ENCODE measurements at regions not wholly inside any gene's neighbourhood (a gene's known extent, or its start where the extent isn't known, plus 50 kb on each side); places are given as distances from the start of the nearest gene placed in this dataset.

DNA sequence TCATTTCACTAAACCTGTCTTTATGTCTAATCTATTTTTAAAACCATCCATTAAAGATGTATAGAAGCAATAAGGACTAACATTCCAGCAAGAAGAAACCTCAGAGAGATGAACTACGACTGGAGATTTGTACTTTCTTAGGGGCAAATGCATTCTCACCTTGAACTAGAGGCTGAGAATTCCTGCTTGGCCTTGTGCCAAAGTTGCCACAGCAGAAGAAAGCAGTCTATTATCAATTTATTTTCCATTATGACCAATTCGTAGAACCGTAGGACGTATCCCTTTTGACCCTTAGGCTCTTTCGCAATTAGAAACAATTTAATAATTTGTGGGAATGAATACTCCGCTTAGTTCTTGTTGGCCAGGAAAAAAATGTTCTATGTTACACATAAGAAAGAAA lies 1647.4 kb upstream of the CDH9 start:
- DNase-seq: no peak
- H4K20me1 ChIP-seq (ENCODE audit: insufficient read depth): no peaks in the 10 kb centered on the region

More for the DNA sequence above, 1647.4 kb upstream of the CDH9 start:
- no peaks in the 10 kb centered on the region for H3F3A ChIP-seq (replicated peaks; ENCODE audit: insufficient read depth)
- no peaks in the 10 kb centered on the region for H3K79me2 ChIP-seq (ENCODE audit: insufficient read depth)
- no peaks in the 10 kb centered on the region for H3K36me3 ChIP-seq (replicated peaks in 1 of 2; ENCODE audit: control insufficient read depth in 1 of 2, insufficient read depth in 2 of 2, low read length in 1 of 2)
- no peak overlapping the region for H3K4me2 ChIP-seq
- no peak overlapping the region for H2AFZ ChIP-seq (ENCODE audit: low read depth)
- no peak overlapping the region for H3K27ac ChIP-seq (ENCODE audit: low read depth in 2 of 2, low read length in 1 of 2)
- 18% methylated on average over 6 of the region's 6 CpGs for WGBS (ENCODE audit: low lambda C conversion rate)
- POLR2A ChIA-PET: no interaction called here
- no peaks in the 10 kb centered on the region for H3K27me3 ChIP-seq (ENCODE audit: insufficient read depth)
- CTCF ChIA-PET: no interaction called here
- H3K9me3 ChIP-seq: no peaks in the 10 kb centered on the region
- no peaks in the 10 kb centered on the region for H3K4me1 ChIP-seq (ENCODE audit: control insufficient read depth in 1 of 2, insufficient read depth in 2 of 2, low read depth in 1 of 2, low read length in 1 of 2)
- no peak overlapping the region for H3K4me3 ChIP-seq (ENCODE audit: low read depth in 2 of 2, low read length in 1 of 2)
- no peak overlapping the region for H3K9ac ChIP-seq
- no peaks in the 10 kb centered on the region; the same call in 1 of the 2 replicates for H3K9me2 ChIP-seq
- no peak for TF ChIP-seq POLR2AphosphoS5 (IDR thresholded peaks at IDR 0.05; ENCODE audit: low read depth, low read length)
- no peak for TF ChIP-seq FOXM1 (IDR thresholded peaks at IDR 0.05; ENCODE audit: low read depth)
- no peak for TF ChIP-seq REST (IDR thresholded peaks at IDR 0.05; ENCODE audit: low read depth, low read length)
- TF ChIP-seq MXI1 (IDR thresholded peaks at IDR 0.05; ENCODE audit: low read depth, low read length): no peak
- no peak for TF ChIP-seq JUND (IDR thresholded peaks at IDR 0.05)
- TF ChIP-seq FOXJ3 (CRISPR knock-in tag; IDR thresholded peaks at IDR 0.05): no peak
- TF ChIP-seq GABPA (IDR thresholded peaks at IDR 0.05; ENCODE audit: low read depth): no peak
- no peak for TF ChIP-seq MEF2A (IDR thresholded peaks at IDR 0.05; ENCODE audit: borderline replicate concordance, low read depth)
- TF ChIP-seq, protein P1, sequence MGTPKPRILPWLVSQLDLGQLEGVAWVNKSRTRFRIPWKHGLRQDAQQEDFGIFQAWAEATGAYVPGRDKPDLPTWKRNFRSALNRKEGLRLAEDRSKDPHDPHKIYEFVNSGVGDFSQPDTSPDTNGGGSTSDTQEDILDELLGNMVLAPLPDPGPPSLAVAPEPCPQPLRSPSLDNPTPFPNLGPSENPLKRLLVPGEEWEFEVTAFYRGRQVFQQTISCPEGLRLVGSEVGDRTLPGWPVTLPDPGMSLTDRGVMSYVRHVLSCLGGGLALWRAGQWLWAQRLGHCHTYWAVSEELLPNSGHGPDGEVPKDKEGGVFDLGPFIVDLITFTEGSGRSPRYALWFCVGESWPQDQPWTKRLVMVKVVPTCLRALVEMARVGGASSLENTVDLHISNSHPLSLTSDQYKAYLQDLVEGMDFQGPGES (IDR thresholded peaks at IDR 0.05; ENCODE audit: low read depth, low read length): no peak
- TF ChIP-seq RFX5 (IDR thresholded peaks at IDR 0.05; ENCODE audit: low read length): no peak
- TF ChIP-seq YY1 (IDR thresholded peaks at IDR 0.05; ENCODE audit: low read depth): no peak
- no peak for TF ChIP-seq TAF1 (IDR thresholded peaks at IDR 0.05; ENCODE audit: borderline replicate concordance, low read depth, low read length)
- TF ChIP-seq, protein P2, sequence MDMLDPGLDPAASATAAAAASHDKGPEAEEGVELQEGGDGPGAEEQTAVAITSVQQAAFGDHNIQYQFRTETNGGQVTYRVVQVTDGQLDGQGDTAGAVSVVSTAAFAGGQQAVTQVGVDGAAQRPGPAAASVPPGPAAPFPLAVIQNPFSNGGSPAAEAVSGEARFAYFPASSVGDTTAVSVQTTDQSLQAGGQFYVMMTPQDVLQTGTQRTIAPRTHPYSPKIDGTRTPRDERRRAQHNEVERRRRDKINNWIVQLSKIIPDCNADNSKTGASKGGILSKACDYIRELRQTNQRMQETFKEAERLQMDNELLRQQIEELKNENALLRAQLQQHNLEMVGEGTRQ (IDR thresholded peaks at IDR 0.05; ENCODE audit: borderline replicate concordance, low read depth, low read length): no peak
- TF ChIP-seq PBX3 (IDR thresholded peaks at IDR 0.05): no peak
- TF ChIP-seq, protein P3, sequence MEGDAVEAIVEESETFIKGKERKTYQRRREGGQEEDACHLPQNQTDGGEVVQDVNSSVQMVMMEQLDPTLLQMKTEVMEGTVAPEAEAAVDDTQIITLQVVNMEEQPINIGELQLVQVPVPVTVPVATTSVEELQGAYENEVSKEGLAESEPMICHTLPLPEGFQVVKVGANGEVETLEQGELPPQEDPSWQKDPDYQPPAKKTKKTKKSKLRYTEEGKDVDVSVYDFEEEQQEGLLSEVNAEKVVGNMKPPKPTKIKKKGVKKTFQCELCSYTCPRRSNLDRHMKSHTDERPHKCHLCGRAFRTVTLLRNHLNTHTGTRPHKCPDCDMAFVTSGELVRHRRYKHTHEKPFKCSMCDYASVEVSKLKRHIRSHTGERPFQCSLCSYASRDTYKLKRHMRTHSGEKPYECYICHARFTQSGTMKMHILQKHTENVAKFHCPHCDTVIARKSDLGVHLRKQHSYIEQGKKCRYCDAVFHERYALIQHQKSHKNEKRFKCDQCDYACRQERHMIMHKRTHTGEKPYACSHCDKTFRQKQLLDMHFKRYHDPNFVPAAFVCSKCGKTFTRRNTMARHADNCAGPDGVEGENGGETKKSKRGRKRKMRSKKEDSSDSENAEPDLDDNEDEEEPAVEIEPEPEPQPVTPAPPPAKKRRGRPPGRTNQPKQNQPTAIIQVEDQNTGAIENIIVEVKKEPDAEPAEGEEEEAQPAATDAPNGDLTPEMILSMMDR (IDR thresholded peaks at IDR 0.05): no peak
- no peak for TF ChIP-seq RXRA (IDR thresholded peaks at IDR 0.05; ENCODE audit: borderline replicate concordance, low read depth)
- no peak for TF ChIP-seq TEAD4 (IDR thresholded peaks at IDR 0.05; ENCODE audit: borderline replicate concordance, insufficient read depth)

Measured in SK-N-SH (cell line).